Uterus (tissue), 2 donors: ENCODE measurements at regions not wholly inside any gene's neighbourhood (a gene's known extent, or its start where the extent isn't known, plus 50 kb on each side); places are given as distances from the start of the nearest gene placed in this dataset.

Source experiments
- POLR2A ChIP-seq, 2 donors: fragments of 450-650 bp; IDR thresholded peaks; one replicate each; pipeline ENCODE4 v1.6.1; 2016; ENCODE audit warnings: antibody characterized with exemption in 2 of 2, mild to moderate bottlenecking in 1 of 2, moderate library complexity in 1 of 2
- TF ChIP-seq, protein P1 (sequence below), 4 experiments: fragments of 200-600 bp in 2 of 4; fragments of 450-650 bp in 2 of 4; sonication (generic) in 2 of 4; IDR thresholded peaks; one replicate each; pipeline ENCODE4 v1.5.1; 2016 to 2019; ENCODE audit warnings: antibody characterized with exemption in 4 of 4, mild to moderate bottlenecking in 2 of 4, moderate library complexity in 1 of 4

- TF ChIP-seq, protein P1, sequence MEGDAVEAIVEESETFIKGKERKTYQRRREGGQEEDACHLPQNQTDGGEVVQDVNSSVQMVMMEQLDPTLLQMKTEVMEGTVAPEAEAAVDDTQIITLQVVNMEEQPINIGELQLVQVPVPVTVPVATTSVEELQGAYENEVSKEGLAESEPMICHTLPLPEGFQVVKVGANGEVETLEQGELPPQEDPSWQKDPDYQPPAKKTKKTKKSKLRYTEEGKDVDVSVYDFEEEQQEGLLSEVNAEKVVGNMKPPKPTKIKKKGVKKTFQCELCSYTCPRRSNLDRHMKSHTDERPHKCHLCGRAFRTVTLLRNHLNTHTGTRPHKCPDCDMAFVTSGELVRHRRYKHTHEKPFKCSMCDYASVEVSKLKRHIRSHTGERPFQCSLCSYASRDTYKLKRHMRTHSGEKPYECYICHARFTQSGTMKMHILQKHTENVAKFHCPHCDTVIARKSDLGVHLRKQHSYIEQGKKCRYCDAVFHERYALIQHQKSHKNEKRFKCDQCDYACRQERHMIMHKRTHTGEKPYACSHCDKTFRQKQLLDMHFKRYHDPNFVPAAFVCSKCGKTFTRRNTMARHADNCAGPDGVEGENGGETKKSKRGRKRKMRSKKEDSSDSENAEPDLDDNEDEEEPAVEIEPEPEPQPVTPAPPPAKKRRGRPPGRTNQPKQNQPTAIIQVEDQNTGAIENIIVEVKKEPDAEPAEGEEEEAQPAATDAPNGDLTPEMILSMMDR (IDR thresholded peaks at IDR 0.05), result no peak
- TF ChIP-seq POLR2A (IDR thresholded peaks at IDR 0.05), result no peak
Measured at GRCh38 chr17:34135841-34136240, 119.2 kb upstream of the CCL2 start.
